Forelimb muscle (tissue), 1 donor: ENCODE measurements at regions not wholly inside any gene's neighbourhood (a gene's known extent, or its start where the extent isn't known, plus 50 kb on each side); places are given as distances from the start of the nearest gene placed in this dataset.

Experiments used
- DNase-seq: peaks from one replicate; pipeline ENCODE4 v3.0.0-alpha.2; 2013; ENCODE audit warnings: low read depth

DNA sequence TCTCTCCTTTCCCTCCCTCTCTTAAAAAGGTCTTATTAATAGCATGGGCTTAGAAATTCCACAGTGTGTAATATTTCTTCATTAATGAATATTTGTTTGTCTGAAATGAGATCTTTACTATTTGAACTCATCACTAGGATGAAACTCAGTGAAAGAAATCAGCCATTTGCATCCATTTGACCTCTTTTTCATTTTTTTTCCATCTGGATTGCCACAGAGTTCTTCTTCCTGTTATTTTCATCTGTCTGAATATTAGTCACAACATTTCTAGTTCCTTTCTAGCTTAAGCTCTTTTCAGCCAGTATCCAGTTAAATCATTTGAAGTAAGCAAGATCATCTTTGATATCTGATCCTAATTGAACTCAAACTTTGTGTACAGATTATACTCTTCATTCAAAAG, 69.2 kb upstream of the PLS3 start:
- DNase-seq: no peak

DNA sequence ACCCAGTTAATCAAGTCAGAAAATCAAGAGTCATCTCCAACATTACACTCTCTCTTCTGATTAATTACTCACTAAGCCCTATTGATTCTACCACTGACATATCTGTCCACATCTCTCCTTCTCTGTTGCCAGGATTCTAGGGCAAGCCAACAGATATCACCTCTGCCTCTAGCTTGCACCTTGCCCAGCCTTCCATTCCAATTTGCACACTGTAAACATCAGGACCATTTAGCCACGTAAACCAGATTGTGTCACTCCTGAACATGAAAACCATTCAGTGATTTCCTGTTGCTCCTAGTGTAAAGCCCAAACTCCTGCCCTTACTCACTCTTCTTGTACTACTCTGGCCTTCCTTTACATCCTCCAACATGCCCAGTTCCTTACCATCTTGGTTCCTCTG, 68.0 kb upstream of the PLS3 start:
- DNase-seq: no peak

DNA sequence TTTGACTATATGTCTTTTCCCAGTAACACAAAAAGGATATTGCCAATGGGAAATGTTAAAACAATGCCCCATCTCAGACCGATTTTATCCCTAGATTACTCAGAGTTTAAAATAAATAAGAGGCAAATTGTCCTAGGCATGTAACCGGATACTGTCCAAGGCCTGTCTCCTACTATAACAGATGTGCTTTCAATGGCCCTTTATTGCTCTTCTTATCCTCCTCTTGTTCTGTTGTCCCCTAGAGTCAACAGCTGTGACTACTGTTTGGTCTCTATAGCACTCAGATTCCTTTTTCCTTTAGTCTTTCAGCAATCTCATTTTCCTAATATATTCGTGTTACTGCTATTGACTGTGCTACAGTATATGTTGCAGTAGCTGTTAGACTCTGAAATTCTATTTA, 66.8 kb upstream of the PLS3 start:
- DNase-seq: no peak

DNA sequence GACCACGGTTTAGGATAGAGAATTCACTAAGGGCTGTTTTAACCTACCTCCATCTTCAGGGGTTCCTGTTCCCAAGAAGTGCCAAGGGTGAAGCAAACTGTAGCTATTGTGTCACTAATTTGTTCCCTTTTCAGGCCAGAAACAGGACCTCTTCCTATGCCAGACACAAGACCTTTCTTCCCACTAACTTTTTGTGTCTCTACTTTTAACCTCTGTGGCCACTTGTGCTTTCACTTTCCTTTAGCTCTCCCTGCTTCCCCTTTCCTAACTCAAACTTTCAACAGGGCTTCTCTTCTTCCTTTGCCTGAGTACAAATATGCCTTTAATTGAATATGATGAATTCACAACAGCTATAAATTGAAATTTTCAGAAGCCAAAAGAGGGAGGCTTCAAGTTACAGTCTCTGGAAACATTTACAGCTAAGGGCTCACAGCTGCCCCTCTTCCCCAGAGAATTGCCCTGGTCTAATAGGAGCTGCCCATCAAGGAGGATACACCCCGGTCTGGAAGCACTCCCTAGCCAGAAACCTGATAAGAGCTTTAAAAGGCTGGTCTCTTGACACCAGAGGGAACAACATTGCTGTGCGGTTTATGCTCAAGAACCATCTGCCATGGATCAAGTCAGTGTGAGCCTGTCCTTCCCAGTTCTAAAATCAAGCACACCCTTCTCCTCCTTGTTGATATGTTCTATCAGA, 61.7 kb upstream of the PLS3 start:
- no peak for DNase-seq

DNA sequence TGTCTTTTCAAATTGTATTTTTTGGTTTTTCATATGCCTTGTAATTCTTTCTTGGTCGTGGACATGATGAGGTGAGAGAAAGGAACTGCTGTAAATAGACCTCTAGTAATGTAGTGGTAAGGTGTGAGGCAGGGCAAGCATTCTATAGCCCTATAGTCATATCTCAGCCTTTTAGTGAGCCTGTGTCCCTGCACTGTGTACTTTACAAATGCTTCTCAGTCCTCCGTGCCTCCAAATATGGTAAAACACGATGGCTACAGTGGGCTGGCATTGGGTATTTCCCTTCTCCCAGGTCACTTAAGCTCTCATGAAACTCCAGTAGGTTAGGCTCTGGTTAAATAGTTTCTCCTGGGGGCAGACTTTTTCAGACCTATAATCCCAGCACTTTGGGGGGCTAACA, 57.9 kb upstream of the PLS3 start:
- no peak for DNase-seq

DNA sequence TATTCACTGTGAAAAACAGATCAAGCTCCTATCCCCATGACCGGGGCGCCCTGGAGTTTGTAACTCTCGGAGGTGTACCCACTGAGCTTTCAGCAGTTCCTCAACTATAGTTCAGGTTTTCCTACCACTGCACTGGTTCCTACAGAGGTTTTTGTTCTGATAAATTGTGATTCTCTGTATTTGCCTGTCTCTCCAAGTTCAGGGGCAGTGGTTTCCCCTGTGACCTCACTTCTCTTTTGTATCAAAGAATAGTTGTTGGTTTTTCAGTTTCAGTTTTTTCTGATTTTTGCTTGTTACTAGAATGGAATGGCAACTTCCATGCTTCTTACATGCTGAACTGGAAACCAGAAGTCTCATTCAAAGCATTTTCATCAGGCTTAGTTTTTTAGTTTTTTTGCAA, 56.8 kb upstream of the PLS3 start:
- no peak for DNase-seq
